ENCODE measurements at regions not wholly inside any gene's neighbourhood (a gene's known extent, or its start where the extent isn't known, plus 50 kb on each side); places are given as distances from the start of the nearest gene placed in this dataset.
"Not testable (repeated sequence)": the region's sequence is repeated elsewhere in the genome, so short reads cannot be mapped to it uniquely, and the experiment has no call there.

GRCh38 chr4:72888331-72888730 is 181.2 kb downstream of the COX18 start:
- no peak overlapping the region for H2AFZ ChIP-seq
- 4 to 6% methylated on average over 2 of the region's 2 CpGs for WGBS, 2 experiments (ENCODE audit: low coverage in 1 of 2, low lambda C conversion rate in 2 of 2, missing lambda C conversion rate in 2 of 2)
- DNase-seq: no peak

GRCh38 chr4:72887152-72887551 is 182.4 kb downstream of the COX18 start:
- no peak overlapping the region for H3K4me3 ChIP-seq
- H3K4me1 ChIP-seq (ENCODE audit: insufficient read depth): peaks cover 13% of the 10 kb centered on the region
- H3K27me3 ChIP-seq (replicated peaks; ENCODE audit: insufficient read depth): no peaks in the 10 kb centered on the region
- H3K36me3 ChIP-seq (ENCODE audit: low read depth): no peaks in the 10 kb centered on the region
- no peak for DNase-seq
- H3K9ac ChIP-seq: no peak overlapping the region
- H4K20me1 ChIP-seq (ENCODE audit: insufficient read depth): no peaks in the 10 kb centered on the region
- no peaks in the 10 kb centered on the region for H3K79me2 ChIP-seq (ENCODE audit: insufficient read depth)
- H3K9me2 ChIP-seq (ENCODE audit: insufficient read depth): no peaks in the 10 kb centered on the region
- H3F3A ChIP-seq (ENCODE audit: insufficient read depth): no peaks in the 10 kb centered on the region
- 56 to 58% methylated on average over 4 of the region's 4 CpGs for WGBS, 2 experiments (ENCODE audit: low coverage in 1 of 2, low lambda C conversion rate in 2 of 2, missing lambda C conversion rate in 2 of 2)
- no peak overlapping the region for H2AFZ ChIP-seq
- H3K9me3 ChIP-seq (ENCODE audit: low read depth): no peaks in the 10 kb centered on the region
- TF ChIP-seq EZH2 (IDR thresholded peaks at IDR 0.05; ENCODE audit: insufficient read depth, poor library complexity, severe bottlenecking) (no peak), EZH2phosphoT487 (IDR thresholded peaks at IDR 0.05; ENCODE audit: insufficient read depth, low read depth) (no peak)
- in situ Hi-C loops (cut with MboI): no loop called here
- H3K4me2 ChIP-seq (ENCODE audit: unreplicated experiment): no peak overlapping the region
- no peak overlapping the region for H3K27ac ChIP-seq

More at GRCh38 chr4:72888331-72888730, 181.2 kb downstream of the COX18 start:
- Histone ChIP-seq H3K4me2 (ENCODE audit: unreplicated experiment) (peak overlapping the region; percentile 44), H3K4me1 (ENCODE audit: insufficient read depth) (peaks cover 13% of the 10 kb centered on the region), H4K20me1 (ENCODE audit: insufficient read depth) (no peaks in the 10 kb centered on the region), H3F3A (ENCODE audit: insufficient read depth) (no peaks in the 10 kb centered on the region), H3K9me3 (ENCODE audit: low read depth) (no peaks in the 10 kb centered on the region), H3K9me2 (ENCODE audit: insufficient read depth) (no peaks in the 10 kb centered on the region), H3K9ac (no peak overlapping the region), H3K27ac (no peak overlapping the region), H3K79me2 (ENCODE audit: insufficient read depth) (no peaks in the 10 kb centered on the region), H3K36me3 (ENCODE audit: low read depth) (no peaks in the 10 kb centered on the region), H3K4me3 (no peak overlapping the region), H3K27me3 (replicated peaks; ENCODE audit: insufficient read depth) (no peaks in the 10 kb centered on the region)
- in situ Hi-C loops (cut with MboI): no loop called here
- no peak for TF ChIP-seq EZH2phosphoT487 (IDR thresholded peaks at IDR 0.05; ENCODE audit: insufficient read depth, low read depth)

- Histone ChIP-seq H3K4me2 (ENCODE audit: unreplicated experiment) (no peak overlapping the region), H3K4me1 (ENCODE audit: insufficient read depth) (peaks cover 13% of the 10 kb centered on the region), H3F3A (ENCODE audit: insufficient read depth) (no peaks in the 10 kb centered on the region), H3K27ac (no peak overlapping the region), H4K20me1 (ENCODE audit: insufficient read depth) (no peaks in the 10 kb centered on the region), H3K79me2 (ENCODE audit: insufficient read depth) (no peaks in the 10 kb centered on the region), H2AFZ (no peak overlapping the region), H3K36me3 (ENCODE audit: low read depth) (no peaks in the 10 kb centered on the region), H3K4me3 (no peak overlapping the region), H3K9ac (no peak overlapping the region), H3K9me3 (ENCODE audit: low read depth) (no peaks in the 10 kb centered on the region), H3K27me3 (replicated peaks; ENCODE audit: insufficient read depth) (no peaks in the 10 kb centered on the region), H3K9me2 (ENCODE audit: insufficient read depth) (no peaks in the 10 kb centered on the region)
- TF ChIP-seq EZH2phosphoT487 (IDR thresholded peaks at IDR 0.05; ENCODE audit: insufficient read depth, low read depth) (no peak), EZH2 (IDR thresholded peaks at IDR 0.05; ENCODE audit: insufficient read depth, poor library complexity, severe bottlenecking) (no peak)
- 97% methylated on average over 1 of the region's 1 CpG for WGBS, 2 experiments (ENCODE audit: low coverage in 1 of 2, low lambda C conversion rate in 2 of 2, missing lambda C conversion rate in 2 of 2)
- in situ Hi-C loops (cut with MboI): no loop called here
- peak; percentile 34 for DNase-seq
Measured at GRCh38 chr4:72886602-72887001, 182.9 kb downstream of the COX18 start.

GRCh38 chr4:72884225-72884624 is 185.3 kb downstream of the COX18 start:
- H3K9ac ChIP-seq; H2AFZ ChIP-seq; H3K27ac ChIP-seq; H3K4me3 ChIP-seq; H3K79me2 ChIP-seq (ENCODE audit: insufficient read depth); H3K9me3 ChIP-seq (ENCODE audit: low read depth); in situ Hi-C loops (cut with MboI); H3K9me2 ChIP-seq (ENCODE audit: insufficient read depth); H4K20me1 ChIP-seq (ENCODE audit: insufficient read depth); H3K4me2 ChIP-seq (ENCODE audit: unreplicated experiment); H3F3A ChIP-seq (ENCODE audit: insufficient read depth); H3K27me3 ChIP-seq (replicated peaks; ENCODE audit: insufficient read depth); DNase-seq; H3K36me3 ChIP-seq (ENCODE audit: low read depth): not testable (repeated sequence)
- WGBS, 2 experiments (ENCODE audit: low coverage in 1 of 2, low lambda C conversion rate in 2 of 2, missing lambda C conversion rate in 2 of 2): 81 to 88% methylated on average over 7 of the region's 7 CpGs
- peaks cover 13% of the 10 kb centered on the region for H3K4me1 ChIP-seq (ENCODE audit: insufficient read depth)

- Histone ChIP-seq H3F3A (ENCODE audit: insufficient read depth) (no peaks in the 10 kb centered on the region), H3K27me3 (replicated peaks; ENCODE audit: insufficient read depth) (peaks cover 7% of the 10 kb centered on the region), H3K79me2 (ENCODE audit: insufficient read depth) (no peaks in the 10 kb centered on the region), H3K9me2 (ENCODE audit: insufficient read depth) (no peaks in the 10 kb centered on the region), H2AFZ (no peak overlapping the region), H3K4me1 (ENCODE audit: insufficient read depth) (no peaks in the 10 kb centered on the region), H3K9me3 (ENCODE audit: low read depth) (no peaks in the 10 kb centered on the region), H3K27ac (no peak overlapping the region), H3K9ac (no peak overlapping the region), H3K4me3 (no peak overlapping the region), H3K4me2 (ENCODE audit: unreplicated experiment) (no peak overlapping the region), H3K36me3 (ENCODE audit: low read depth) (no peaks in the 10 kb centered on the region), H4K20me1 (ENCODE audit: insufficient read depth) (no peaks in the 10 kb centered on the region)
- no peak for DNase-seq
- in situ Hi-C loops (cut with MboI): no loop called here
- TF ChIP-seq EZH2phosphoT487 (IDR thresholded peaks at IDR 0.05; ENCODE audit: insufficient read depth, low read depth) (no peak), EZH2 (IDR thresholded peaks at IDR 0.05; ENCODE audit: insufficient read depth, poor library complexity, severe bottlenecking) (no peak)
- WGBS, 2 experiments (ENCODE audit: low coverage in 1 of 2, low lambda C conversion rate in 2 of 2, missing lambda C conversion rate in 2 of 2): 77 to 78% methylated on average over 15 to 17 of the region's 17 CpGs
Measured at GRCh38 chr4:72876946-72877345, 192.6 kb downstream of the COX18 start.
